ENCODE measurements at regions not wholly inside any gene's neighbourhood (a gene's known extent, or its start where the extent isn't known, plus 50 kb on each side); places are given as distances from the start of the nearest gene placed in this dataset.
"Not testable (repeated sequence)": the region's sequence is repeated elsewhere in the genome, so short reads cannot be mapped to it uniquely, and the experiment has no call there.

DNA sequence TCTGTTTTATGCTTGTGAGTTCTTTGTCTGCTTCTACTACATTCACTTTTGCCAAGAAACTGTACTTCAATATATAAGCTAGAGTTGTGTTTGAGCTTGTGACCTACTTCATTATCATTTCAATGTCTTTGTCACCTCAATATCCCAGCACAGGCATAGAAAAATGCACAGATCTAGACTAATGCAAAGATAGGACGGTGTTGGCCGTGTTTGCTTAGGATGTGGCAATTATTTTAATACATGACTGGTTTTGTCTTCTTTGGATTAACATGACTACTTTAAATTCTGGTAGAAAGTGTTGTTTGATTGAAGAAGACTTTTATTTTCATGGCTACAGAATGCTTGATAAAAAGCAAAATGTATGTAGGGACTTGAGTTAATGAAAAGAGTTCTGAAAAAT is 1075.0 kb upstream of the GJE1 start:
- TF ChIP-seq, protein P1, sequence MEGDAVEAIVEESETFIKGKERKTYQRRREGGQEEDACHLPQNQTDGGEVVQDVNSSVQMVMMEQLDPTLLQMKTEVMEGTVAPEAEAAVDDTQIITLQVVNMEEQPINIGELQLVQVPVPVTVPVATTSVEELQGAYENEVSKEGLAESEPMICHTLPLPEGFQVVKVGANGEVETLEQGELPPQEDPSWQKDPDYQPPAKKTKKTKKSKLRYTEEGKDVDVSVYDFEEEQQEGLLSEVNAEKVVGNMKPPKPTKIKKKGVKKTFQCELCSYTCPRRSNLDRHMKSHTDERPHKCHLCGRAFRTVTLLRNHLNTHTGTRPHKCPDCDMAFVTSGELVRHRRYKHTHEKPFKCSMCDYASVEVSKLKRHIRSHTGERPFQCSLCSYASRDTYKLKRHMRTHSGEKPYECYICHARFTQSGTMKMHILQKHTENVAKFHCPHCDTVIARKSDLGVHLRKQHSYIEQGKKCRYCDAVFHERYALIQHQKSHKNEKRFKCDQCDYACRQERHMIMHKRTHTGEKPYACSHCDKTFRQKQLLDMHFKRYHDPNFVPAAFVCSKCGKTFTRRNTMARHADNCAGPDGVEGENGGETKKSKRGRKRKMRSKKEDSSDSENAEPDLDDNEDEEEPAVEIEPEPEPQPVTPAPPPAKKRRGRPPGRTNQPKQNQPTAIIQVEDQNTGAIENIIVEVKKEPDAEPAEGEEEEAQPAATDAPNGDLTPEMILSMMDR (IDR thresholded peaks at IDR 0.05): no peak
- intact Hi-C loops (cut with DNase I): no loop called here
- no peak overlapping the region for H3K4me3 ChIP-seq
- H3K4me1 ChIP-seq: no peaks in the 10 kb centered on the region
- ATAC-seq (no peak), DNase-seq (no peak)
- H3K36me3 ChIP-seq: no peaks in the 10 kb centered on the region
- no peaks in the 10 kb centered on the region for H3K9me3 ChIP-seq
- H3K27me3 ChIP-seq (ENCODE audit: low read depth): no peaks in the 10 kb centered on the region
- no peak overlapping the region for H3K27ac ChIP-seq

DNA sequence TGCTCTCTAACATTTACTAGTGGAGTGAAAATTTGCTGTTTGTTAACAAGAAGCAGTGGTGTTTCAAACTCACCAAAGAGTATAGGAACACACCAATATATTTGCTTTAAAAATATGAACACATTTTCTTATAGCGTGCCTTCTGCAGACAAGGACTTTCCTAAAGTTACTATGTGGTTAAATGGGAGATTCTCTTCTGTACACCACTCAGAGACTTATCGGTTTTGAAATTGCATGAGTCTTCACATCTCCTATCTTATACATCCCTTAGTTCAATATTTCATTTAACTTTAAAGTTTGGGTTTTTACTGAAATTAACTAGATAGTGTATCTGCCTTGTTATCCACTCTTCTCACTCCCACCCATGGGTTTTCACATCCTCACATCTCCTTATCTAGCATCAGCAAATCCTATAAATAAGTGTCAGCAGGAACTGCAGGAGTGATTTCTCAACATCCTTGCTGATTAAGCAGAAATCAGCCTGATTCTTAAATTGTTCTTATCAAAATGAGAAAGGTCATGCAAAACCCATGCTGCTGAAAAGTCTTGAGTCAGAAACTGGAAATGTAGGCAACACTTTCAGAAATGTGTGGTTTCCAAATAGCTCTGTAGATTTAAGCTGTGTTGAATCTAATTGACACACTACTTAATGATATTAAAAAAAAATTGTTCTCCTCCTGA is 1075.6 kb upstream of the GJE1 start:
- Histone ChIP-seq H3K9me3 (no peaks in the 10 kb centered on the region), H3K36me3 (no peaks in the 10 kb centered on the region), H3K4me1 (no peaks in the 10 kb centered on the region), H3K27me3 (ENCODE audit: low read depth) (no peaks in the 10 kb centered on the region), H3K27ac (no peak overlapping the region), H3K4me3 (no peak overlapping the region)
- intact Hi-C loops (cut with DNase I): no loop called here
- no peak for DNase-seq
- no peak for ATAC-seq
- TF ChIP-seq, protein P1 (IDR thresholded peaks at IDR 0.05): no peak

DNA sequence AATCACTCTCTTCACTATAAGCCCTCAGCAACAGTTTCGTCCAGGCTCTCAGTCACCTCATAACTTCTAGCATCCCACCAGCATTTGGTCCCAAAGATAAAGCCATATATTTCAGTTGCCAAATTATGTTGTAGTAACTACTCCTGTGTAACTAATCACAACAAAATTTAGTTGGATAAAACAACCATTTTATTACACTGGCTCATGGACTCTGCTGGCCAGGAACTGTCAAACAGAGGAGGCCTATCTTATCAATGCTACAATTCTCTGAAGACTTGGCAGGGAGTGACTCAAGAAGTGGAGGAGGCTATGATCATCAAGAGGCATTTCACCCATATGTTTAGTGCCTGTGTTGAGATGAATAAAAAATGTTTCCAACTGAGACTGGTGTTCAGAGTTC is 1082.3 kb upstream of the GJE1 start:
- ATAC-seq (no peak), DNase-seq (no peak)
- TF ChIP-seq, protein P1 (IDR thresholded peaks at IDR 0.05): no peak
- intact Hi-C loops (cut with DNase I): no loop called here
- no peaks in the 10 kb centered on the region for H3K4me1 ChIP-seq
- H3K9me3 ChIP-seq: peaks cover 7% of the 10 kb centered on the region
- H3K4me3 ChIP-seq: no peak overlapping the region
- no peaks in the 10 kb centered on the region for H3K27me3 ChIP-seq (ENCODE audit: low read depth)
- H3K27ac ChIP-seq: no peak overlapping the region
- H3K36me3 ChIP-seq: no peaks in the 10 kb centered on the region

DNA sequence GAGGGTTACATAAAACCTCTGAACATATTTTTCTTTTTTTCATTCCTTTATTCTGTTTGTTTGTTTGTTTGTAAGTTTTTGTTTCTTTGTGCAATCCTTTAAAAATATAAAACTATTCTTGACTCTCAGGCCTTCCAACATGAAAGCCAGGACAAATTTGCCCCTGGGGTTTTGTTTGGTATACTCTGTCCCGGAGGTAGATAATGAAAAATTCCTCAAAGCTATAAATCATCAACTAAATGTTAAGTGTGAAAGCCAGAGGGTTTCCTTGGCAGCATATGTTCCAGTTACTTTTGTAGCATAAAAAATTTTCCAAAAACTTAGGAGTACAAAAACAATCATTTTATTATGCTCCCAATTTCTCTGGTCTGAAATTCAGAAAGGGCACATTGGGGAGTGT is 1084.3 kb upstream of the GJE1 start:
- no peaks in the 10 kb centered on the region for H3K36me3 ChIP-seq
- no peak for ATAC-seq
- no peaks in the 10 kb centered on the region for H3K27me3 ChIP-seq (ENCODE audit: low read depth)
- no peak for DNase-seq
- H3K4me1 ChIP-seq: no peaks in the 10 kb centered on the region
- H3K4me3 ChIP-seq: no peak overlapping the region
- intact Hi-C loops (cut with DNase I): no loop called here
- TF ChIP-seq, protein P1 (IDR thresholded peaks at IDR 0.05): no peak
- peaks cover 7% of the 10 kb centered on the region for H3K9me3 ChIP-seq
- no peak overlapping the region for H3K27ac ChIP-seq

DNA sequence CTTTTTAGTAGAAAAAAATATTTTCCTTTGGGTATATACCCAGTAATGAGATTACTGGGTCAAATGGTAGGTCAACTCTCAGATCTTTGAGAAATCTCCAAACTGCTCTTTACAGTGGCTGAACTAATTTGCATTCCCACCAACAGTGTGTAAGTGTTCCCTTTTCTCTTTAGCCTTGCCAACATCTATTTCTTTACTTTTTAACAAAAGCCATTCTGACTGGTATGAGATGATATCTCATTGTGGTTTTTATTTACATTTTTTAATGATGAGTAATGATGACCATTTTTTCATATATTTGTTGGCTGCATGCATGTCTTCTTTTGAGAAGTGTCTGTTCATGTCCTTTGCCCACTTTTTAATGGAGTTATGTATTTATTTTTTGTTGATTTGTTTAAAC is 1086.2 kb upstream of the GJE1 start:
- ATAC-seq; H3K4me1 ChIP-seq; intact Hi-C loops (cut with DNase I); H3K27me3 ChIP-seq (ENCODE audit: low read depth); DNase-seq; H3K27ac ChIP-seq; H3K4me3 ChIP-seq; H3K36me3 ChIP-seq; H3K9me3 ChIP-seq: not testable (repeated sequence)

DNA sequence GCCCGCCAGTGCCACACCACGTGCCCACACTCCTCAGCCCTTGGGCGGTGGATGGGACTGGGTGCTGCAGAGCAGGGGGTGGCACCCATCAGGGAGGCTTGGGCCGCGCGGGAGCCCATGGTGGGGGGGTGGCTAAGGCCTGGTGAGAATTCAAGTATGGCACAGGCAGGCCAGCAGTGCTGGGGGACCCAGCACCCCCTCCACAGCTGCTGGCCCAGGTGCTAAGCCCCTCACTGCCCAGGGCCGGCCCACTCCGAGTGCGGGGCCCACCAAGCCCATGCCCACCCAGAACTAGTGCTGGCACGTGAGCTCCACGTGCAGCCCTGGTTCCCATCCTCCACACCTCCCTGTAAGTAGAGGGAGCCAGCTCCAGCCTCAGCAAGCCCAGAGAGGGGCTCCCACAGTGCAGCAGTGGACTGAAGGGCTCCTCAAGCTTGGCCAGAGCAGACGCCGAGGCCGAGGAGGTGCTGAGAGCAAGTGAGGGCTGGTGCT is 1091.1 kb upstream of the GJE1 start:
- no peaks in the 10 kb centered on the region for H3K4me1 ChIP-seq
- intact Hi-C loops (cut with DNase I): no loop called here
- ATAC-seq: no peak
- DNase-seq: no peak
- H3K27me3 ChIP-seq (ENCODE audit: low read depth): no peaks in the 10 kb centered on the region
- H3K36me3 ChIP-seq: no peaks in the 10 kb centered on the region
- H3K9me3 ChIP-seq: no peaks in the 10 kb centered on the region
- no peak overlapping the region for H3K4me3 ChIP-seq
- no peak overlapping the region for H3K27ac ChIP-seq
- TF ChIP-seq, protein P1 (IDR thresholded peaks at IDR 0.05): no peak

Data from lower lobe of right lung (tissue), 2 donors.